T-cell (primary cell): ENCODE measurements at regions not wholly inside any gene's neighbourhood (a gene's known extent, or its start where the extent isn't known, plus 50 kb on each side); places are given as distances from the start of the nearest gene placed in this dataset.

Experiments used
- ATAC-seq, 4 experiments: fragments of 200-7000 bp in 3 of 4; fragments of 150-1000 bp in 1 of 4; cut with Tn5 transposase; replicated peaks in 1 of 4; 1 replicate in 3 of 4; 2 replicates in 1 of 4; pipeline ENCODE4 v1.10.0; 2021; ENCODE audit warnings: moderate library complexity in 3 of 4, mild to moderate bottlenecking in 2 of 4, moderate number of reproducible peaks in 1 of 4
- CTCF ChIA-PET, 2 donors: fragments of 300-600 bp; sonication (Branson Sonifier 250); formaldehyde crosslinking; loops; one replicate each; lab custom pipeline; 2022; ENCODE audit warnings: antibody characterized with exemption in 2 of 2; lab: Charles Lee
- POLR2A ChIA-PET, 2 donors: fragments of 300-600 bp; sonication (Branson Sonifier 250); formaldehyde crosslinking; loops; one replicate each; lab custom pipeline; 2022; ENCODE audit warnings: antibody characterized with exemption in 2 of 2; lab: Charles Lee
- DNase-seq, 35 experiments: peaks; one replicate each; pipeline versions ENCODE4 v3.0.0 to v3.0.0-alpha.2; 2013 to 2023
- H3K27ac ChIP-seq: one replicate; pipeline ENCODE4 v1.5.1; 2013; ENCODE audit warnings: low read length
- H3K27me3 ChIP-seq, 2 experiments: replicated peaks in 1 of 2; 1 replicate in 1 of 2; 2 replicates in 1 of 2; pipeline versions ENCODE4 v1.6.1 to v1.7.0; 2013; ENCODE audit warnings: low read length in 1 of 2, mixed read lengths in 1 of 2; ENCODE audit not compliant: control insufficient read depth in 2 of 2, insufficient read depth in 2 of 2; ENCODE audit errors: extremely low read depth in 1 of 2
- H3K36me3 ChIP-seq, 2 donors: 1 replicate in 1 of 2; 2 replicates in 1 of 2; pipeline versions ENCODE4 v1.6.1 to v1.7.0; 2013; ENCODE audit warnings: low read length in 1 of 2; ENCODE audit not compliant: control insufficient read depth in 2 of 2, insufficient read depth in 1 of 2; ENCODE audit errors: extremely low read depth in 1 of 2
- H3K4me1 ChIP-seq, 2 experiments: 1 replicate in 1 of 2; 2 replicates in 1 of 2; pipeline versions ENCODE4 v1.6.1 to v1.7.0; 2013; ENCODE audit warnings: low read length in 2 of 2, mixed read lengths in 1 of 2; ENCODE audit not compliant: insufficient read depth in 2 of 2, control insufficient read depth in 1 of 2; ENCODE audit errors: extremely low read depth in 1 of 2
- H3K4me3 ChIP-seq, 2 donors: 1 replicate in 1 of 2; 2 replicates in 1 of 2; pipeline versions ENCODE4 v1.5.1 to v1.7.0; 2013; ENCODE audit warnings: mild to moderate bottlenecking in 2 of 2, low read length in 1 of 2, moderate library complexity in 1 of 2; ENCODE audit not compliant: control insufficient read depth in 1 of 2; ENCODE audit errors: extremely low read depth in 1 of 2
- H3K9me3 ChIP-seq: 2 replicates; pipeline ENCODE4 v1.7.0; 2013
- H3K27ac Mint-ChIP-seq, 2 donors: one replicate each; pipeline ENCODE4 v1.8.0; 2020 to 2021; ENCODE audit warnings: mild to moderate bottlenecking in 2 of 2, mixed read lengths in 2 of 2
- H3K27me3 Mint-ChIP-seq, 2 donors: one replicate each; pipeline ENCODE4 v1.8.0; 2021 to 2022; ENCODE audit warnings: mixed read lengths in 2 of 2
- H3K36me3 Mint-ChIP-seq: one replicate; pipeline ENCODE4 v1.8.0; 2021; ENCODE audit warnings: mixed read lengths
- H3K4me1 Mint-ChIP-seq, 3 donors: one replicate each; pipeline ENCODE4 v1.8.0; 2020 to 2022; ENCODE audit warnings: mixed read lengths in 3 of 3, mild to moderate bottlenecking in 1 of 3
- H3K4me3 Mint-ChIP-seq, 3 donors: one replicate each; pipeline ENCODE4 v1.8.0; 2020 to 2022; ENCODE audit warnings: mild to moderate bottlenecking in 3 of 3, mixed read lengths in 3 of 3, moderate library complexity in 3 of 3
- H3K9me3 Mint-ChIP-seq, 3 donors: one replicate each; pipeline ENCODE4 v1.8.0; 2020 to 2022; ENCODE audit warnings: mixed read lengths in 3 of 3
- WGBS: methylation state at CpG from one replicate; pipeline ENCODE4 v1.1.5; 2013; ENCODE audit warnings: missing lambda C conversion rate; ENCODE audit not compliant: insufficient coverage; 5-methylcytosine and 5-hydroxymethylcytosine counted together

DNA sequence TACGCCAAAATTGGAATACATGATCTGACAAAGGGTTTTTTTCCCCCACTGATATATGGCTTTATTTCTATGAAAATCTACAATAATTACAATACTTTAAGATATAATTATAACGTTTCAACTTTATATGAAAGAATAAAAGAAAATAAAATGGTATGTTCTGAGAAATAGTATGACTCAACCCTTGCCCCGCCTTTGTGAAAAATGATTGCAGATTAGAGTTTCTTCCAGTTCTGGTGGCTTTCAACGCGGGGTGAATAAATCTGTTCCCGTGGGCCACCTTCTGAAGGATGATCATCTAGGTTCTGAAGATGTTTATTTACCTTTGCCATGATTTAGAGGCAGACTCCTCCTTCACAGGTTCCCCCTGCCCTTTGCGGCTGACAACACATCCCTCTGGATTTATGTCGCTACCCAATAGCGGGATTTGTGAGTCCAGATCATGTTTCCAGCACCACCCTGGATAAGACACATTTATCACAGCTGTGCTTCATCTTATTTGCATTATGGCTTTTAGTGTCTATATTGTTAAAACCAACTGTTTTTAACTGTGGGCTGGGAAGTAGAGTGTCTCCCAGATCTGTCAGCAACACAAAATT is 607.0 kb upstream of the KIRREL3 start:
- H3K36me3 Mint-ChIP-seq, result no peaks in the 10 kb centered on the region
- H3K4me3 ChIP-seq, result no peak overlapping the region
- ATAC-seq (no peak), DNase-seq (no peak)
- no peaks in the 10 kb centered on the region for H3K4me1 Mint-ChIP-seq
- H3K27me3 Mint-ChIP-seq, result peaks cover 0 to 4% of the 10 kb centered on the region in 2 donors
- no peaks in the 10 kb centered on the region for H3K9me3 ChIP-seq
- 100% methylated on average over 1 of the region's 9 CpGs for WGBS
- no peak overlapping the region for H3K27ac ChIP-seq
- peaks cover 0 to 3% (median 2%) of the 10 kb centered on the region in 3 donors for H3K9me3 Mint-ChIP-seq
- H3K36me3 ChIP-seq, result no peaks in the 10 kb centered on the region
- ChIA-PET POLR2A (no interaction called here), CTCF (no interaction called here)
- no peak overlapping the region for H3K4me3 Mint-ChIP-seq
- H3K27ac Mint-ChIP-seq, result no peak overlapping the region
- H3K27me3 ChIP-seq, result peaks cover 0 to 2% of the 10 kb centered on the region in 2 experiments
- H3K4me1 ChIP-seq, result no peaks in the 10 kb centered on the region

DNA sequence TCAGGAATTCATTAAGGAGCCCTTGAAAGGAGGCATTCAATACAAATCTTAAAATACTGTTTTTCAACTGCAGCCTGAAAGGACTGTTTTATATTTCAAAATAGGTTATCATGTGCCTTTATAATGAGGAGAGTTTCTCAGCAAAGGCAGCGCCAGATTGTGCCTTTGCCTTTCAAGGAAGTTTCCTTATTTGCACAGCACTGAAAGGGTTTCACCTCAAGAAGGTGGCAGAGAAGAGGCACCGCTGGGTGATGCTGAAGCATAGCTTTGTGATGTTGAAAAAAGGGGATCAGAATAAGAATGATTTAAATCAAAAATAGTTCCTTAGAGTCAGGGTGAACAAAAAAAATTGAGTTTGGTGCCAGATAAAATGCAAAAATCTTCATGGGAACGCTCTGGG is 601.0 kb upstream of the KIRREL3 start:
- ChIA-PET POLR2A (no interaction called here), CTCF (no interaction called here)
- Histone ChIP-seq H3K27ac (no peak overlapping the region), H3K4me3 (no peak overlapping the region), H3K27me3 (no peaks in the 10 kb centered on the region), H3K36me3 (no peaks in the 10 kb centered on the region), H3K4me1 (no peaks in the 10 kb centered on the region), H3K9me3 (no peaks in the 10 kb centered on the region)
- Mint-ChIP-seq H3K36me3 (no peaks in the 10 kb centered on the region), H3K9me3 (peaks cover 0 to 3% (median 2%) of the 10 kb centered on the region in 3 donors), H3K4me3 (no peak overlapping the region), H3K27ac (no peak overlapping the region), H3K27me3 (peaks cover 0 to 4% of the 10 kb centered on the region in 2 donors), H3K4me1 (no peaks in the 10 kb centered on the region)
- ATAC-seq, result no peak
- DNase-seq, result no peak
- WGBS, result 89% methylated on average over 2 of the region's 3 CpGs

- Mint-ChIP-seq H3K27me3 (peaks cover 0 to 4% of the 10 kb centered on the region in 2 donors), H3K4me3 (no peak overlapping the region), H3K27ac (no peak overlapping the region), H3K9me3 (peaks cover 0 to 3% (median 2%) of the 10 kb centered on the region in 3 donors), H3K4me1 (no peaks in the 10 kb centered on the region), H3K36me3 (no peaks in the 10 kb centered on the region)
- DNase-seq (no peak), ATAC-seq (no peak)
- H3K4me3 ChIP-seq, result no peak overlapping the region
- H3K4me1 ChIP-seq, result no peaks in the 10 kb centered on the region
- 66% methylated on average over 2 of the region's 2 CpGs for WGBS
- CTCF ChIA-PET, result no interaction called here
- POLR2A ChIA-PET, result interaction anchor here in 1 of 2 donors (0.9 kb wide), 1 partner anchor 43 kb away, joined by 4 read pairs; no protein-coding TSS in a partner anchor
- no peaks in the 10 kb centered on the region for H3K36me3 ChIP-seq
- no peaks in the 10 kb centered on the region for H3K9me3 ChIP-seq
- no peaks in the 10 kb centered on the region for H3K27me3 ChIP-seq
- H3K27ac ChIP-seq, result no peak overlapping the region
Measured at GRCh38 chr11:127600674-127601073, 600.1 kb upstream of the KIRREL3 start.

DNA sequence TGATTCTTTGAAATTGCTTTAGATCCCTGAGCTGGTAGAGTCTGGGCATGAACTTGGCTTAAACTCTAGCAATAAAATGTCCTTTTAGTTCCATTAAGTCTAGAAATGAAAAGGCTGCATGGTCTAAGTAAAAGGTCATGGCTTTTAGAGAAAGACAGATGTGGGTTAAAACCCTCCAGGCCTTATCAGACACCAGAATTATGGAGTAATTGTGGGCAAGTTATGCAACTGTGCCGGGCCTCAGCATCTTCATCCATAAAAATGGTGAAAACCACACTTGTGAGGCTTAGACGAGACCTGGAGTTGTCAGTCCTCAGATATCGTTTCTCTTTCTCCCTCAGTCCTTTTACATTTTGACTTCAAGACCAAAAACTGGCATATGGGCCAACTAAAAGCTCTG is 597.9 kb upstream of the KIRREL3 start:
- H3K4me1 Mint-ChIP-seq, result no peaks in the 10 kb centered on the region
- H3K36me3 ChIP-seq, result no peaks in the 10 kb centered on the region
- no peaks in the 10 kb centered on the region for H3K27me3 Mint-ChIP-seq
- no peaks in the 10 kb centered on the region for H3K36me3 Mint-ChIP-seq
- ATAC-seq (no peak), DNase-seq (no peak)
- H3K4me3 Mint-ChIP-seq, result no peak overlapping the region
- no peaks in the 10 kb centered on the region for H3K9me3 ChIP-seq
- no peak overlapping the region for H3K27ac Mint-ChIP-seq
- H3K27me3 ChIP-seq, result no peaks in the 10 kb centered on the region
- ChIA-PET CTCF (no interaction called here), POLR2A (no interaction called here)
- no peak overlapping the region for H3K4me3 ChIP-seq
- no peaks in the 10 kb centered on the region for H3K4me1 ChIP-seq
- no peak overlapping the region for H3K27ac ChIP-seq
- no peaks in the 10 kb centered on the region for H3K9me3 Mint-ChIP-seq
- no CpG with 5 or more reads among the region's 3 CpGs for WGBS

- no peak for ATAC-seq
- H3K4me3 ChIP-seq, result no peak overlapping the region
- ChIA-PET CTCF (no interaction called here), POLR2A (no interaction called here)
- no peaks in the 10 kb centered on the region for H3K9me3 ChIP-seq
- H3K27me3 Mint-ChIP-seq, result no peaks in the 10 kb centered on the region
- DNase-seq, result no peak
- H3K9me3 Mint-ChIP-seq, result no peaks in the 10 kb centered on the region
- H3K27ac ChIP-seq, result no peak overlapping the region
- no peaks in the 10 kb centered on the region for H3K4me1 Mint-ChIP-seq
- H3K4me1 ChIP-seq, result no peaks in the 10 kb centered on the region
- H3K36me3 Mint-ChIP-seq, result no peaks in the 10 kb centered on the region
- H3K4me3 Mint-ChIP-seq, result no peak overlapping the region
- 68% methylated on average over 2 of the region's 3 CpGs for WGBS
- no peaks in the 10 kb centered on the region for H3K36me3 ChIP-seq
- no peaks in the 10 kb centered on the region for H3K27me3 ChIP-seq
- no peak overlapping the region for H3K27ac Mint-ChIP-seq
Measured at GRCh38 chr11:127596433-127596832, 595.9 kb upstream of the KIRREL3 start.

- Mint-ChIP-seq H3K27ac (no peak overlapping the region), H3K4me3 (no peak overlapping the region), H3K27me3 (peaks cover 0 to 5% of the 10 kb centered on the region in 2 donors), H3K9me3 (no peaks in the 10 kb centered on the region), H3K4me1 (no peaks in the 10 kb centered on the region), H3K36me3 (no peaks in the 10 kb centered on the region)
- no peak for DNase-seq
- no CpG with 5 or more reads among the region's 1 CpG for WGBS
- CTCF ChIA-PET, result no interaction called here
- H3K9me3 ChIP-seq, result no peaks in the 10 kb centered on the region
- no peak overlapping the region for H3K27ac ChIP-seq
- H3K4me3 ChIP-seq, result no peak overlapping the region
- no peaks in the 10 kb centered on the region for H3K36me3 ChIP-seq
- ATAC-seq, result no peak
- no peaks in the 10 kb centered on the region for H3K4me1 ChIP-seq
- H3K27me3 ChIP-seq, result no peaks in the 10 kb centered on the region
- POLR2A ChIA-PET, result no interaction called here
Measured at GRCh38 chr11:127592371-127592770, 591.8 kb upstream of the KIRREL3 start.

DNA sequence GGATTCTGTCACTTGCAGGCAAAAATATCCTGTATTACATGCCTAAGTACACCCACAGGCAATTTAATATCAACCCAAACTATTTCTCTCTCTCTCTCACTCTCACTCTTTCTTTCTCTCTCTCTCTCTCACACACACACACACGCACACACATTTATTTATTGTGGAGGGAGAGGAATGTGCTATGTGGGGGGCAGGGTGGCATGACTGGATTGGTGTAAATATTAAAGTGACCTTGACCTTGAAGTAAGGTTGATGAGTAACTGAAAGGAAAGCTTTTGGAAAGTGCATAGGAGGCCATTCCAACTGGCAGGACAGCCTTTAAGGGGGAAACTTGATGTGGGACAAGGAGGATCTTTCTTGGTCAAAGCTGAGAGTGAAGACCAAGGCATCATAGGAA is 589.7 kb upstream of the KIRREL3 start:
- ATAC-seq, result no peak
- no peak overlapping the region for H3K27ac Mint-ChIP-seq
- no peak for DNase-seq
- H3K9me3 Mint-ChIP-seq, result no peaks in the 10 kb centered on the region
- Histone ChIP-seq H3K27me3 (no peaks in the 10 kb centered on the region), H3K9me3 (no peaks in the 10 kb centered on the region), H3K27ac (no peak overlapping the region), H3K4me3 (no peak overlapping the region), H3K36me3 (no peaks in the 10 kb centered on the region), H3K4me1 (no peaks in the 10 kb centered on the region)
- WGBS, result no CpG with 5 or more reads among the region's 1 CpG
- ChIA-PET CTCF (no interaction called here), POLR2A (no interaction called here)
- H3K4me1 Mint-ChIP-seq, result no peaks in the 10 kb centered on the region
- H3K27me3 Mint-ChIP-seq, result peaks cover 0 to 5% of the 10 kb centered on the region in 2 donors
- no peaks in the 10 kb centered on the region for H3K36me3 Mint-ChIP-seq
- H3K4me3 Mint-ChIP-seq, result no peak overlapping the region
